HCT116 (cell line): ENCODE measurements at regions not wholly inside any gene's neighbourhood (a gene's known extent, or its start where the extent isn't known, plus 50 kb on each side); places are given as distances from the start of the nearest gene placed in this dataset.

Experiments used
- CEBPB ChIP-seq: IDR thresholded peaks from 2 replicates; pipeline ENCODE4 v1.6.1; 2012; ENCODE audit warnings: low read depth
- POLR2A ChIP-seq: IDR thresholded peaks from 2 replicates; pipeline ENCODE4 v1.7.0; 2011; ENCODE audit warnings: borderline replicate concordance; ENCODE audit not compliant: insufficient read depth, insufficient read length; ENCODE audit errors: extremely low read depth
- RAD21 ChIP-seq: IDR thresholded peaks from 2 replicates; pipeline ENCODE4 v1.6.1; 2012; ENCODE audit warnings: low read depth, mild to moderate bottlenecking
- TF ChIP-seq, protein P1 (sequence below): IDR thresholded peaks from 2 replicates; pipeline ENCODE4 v1.6.1; 2012

DNA sequence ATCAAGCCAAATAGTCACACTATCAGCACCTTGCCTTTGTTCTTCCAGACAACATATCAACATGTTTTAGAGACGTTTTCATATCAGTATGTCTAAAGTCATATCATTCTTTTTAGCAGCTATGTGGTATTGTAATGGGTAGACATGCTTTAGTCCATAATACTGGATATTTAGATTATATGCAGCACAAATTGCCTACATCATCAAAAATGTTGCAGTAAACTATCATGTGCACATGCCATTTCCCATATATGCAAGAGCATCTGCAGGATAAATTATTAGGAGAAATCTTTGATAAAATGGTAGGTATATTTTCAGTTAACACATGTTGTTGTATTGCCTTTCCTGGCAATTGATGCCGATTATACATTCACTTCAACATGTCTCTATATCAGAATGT lies 636.5 kb downstream of the XIRP2 start:
- TF ChIP-seq, protein P1, sequence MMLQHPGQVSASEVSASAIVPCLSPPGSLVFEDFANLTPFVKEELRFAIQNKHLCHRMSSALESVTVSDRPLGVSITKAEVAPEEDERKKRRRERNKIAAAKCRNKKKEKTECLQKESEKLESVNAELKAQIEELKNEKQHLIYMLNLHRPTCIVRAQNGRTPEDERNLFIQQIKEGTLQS: no peak
- TF ChIP-seq POLR2A (no peak), RAD21 (no peak), CEBPB (no peak)
